GM19043 (cell line): ENCODE measurements at regions not wholly inside any gene's neighbourhood (a gene's known extent, or its start where the extent isn't known, plus 50 kb on each side); places are given as distances from the start of the nearest gene placed in this dataset.
"Not testable (repeated sequence)": the region's sequence is repeated elsewhere in the genome, so short reads cannot be mapped to it uniquely, and the experiment has no call there.

Experiments used
- ATAC-seq: cut with Tn5 transposase; IDR thresholded peaks from one replicate; pipeline ENCODE4 v1.9.1; 2021; ENCODE audit warnings: low read depth; ENCODE audit not compliant: unreplicated experiment

DNA sequence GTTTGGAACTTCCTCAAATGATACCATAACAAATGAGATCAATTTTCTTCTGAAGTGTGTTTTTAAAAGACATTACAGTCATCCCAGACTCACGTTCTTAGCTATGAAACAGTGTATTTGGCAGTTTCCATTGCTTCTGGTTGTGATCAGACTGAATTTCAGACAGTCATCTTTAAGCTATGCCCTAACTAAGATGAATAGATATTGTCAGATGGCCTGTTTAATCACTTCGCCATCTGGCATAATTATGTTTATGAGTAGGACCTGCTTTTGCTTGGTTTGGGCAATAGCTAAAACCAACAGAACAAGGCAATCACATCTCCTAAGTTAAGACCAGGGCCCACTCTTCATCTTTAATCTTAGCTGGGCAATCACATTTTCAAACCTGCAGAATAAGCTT lies 313.1 kb downstream of the SV2B start:
- ATAC-seq = no peak

DNA sequence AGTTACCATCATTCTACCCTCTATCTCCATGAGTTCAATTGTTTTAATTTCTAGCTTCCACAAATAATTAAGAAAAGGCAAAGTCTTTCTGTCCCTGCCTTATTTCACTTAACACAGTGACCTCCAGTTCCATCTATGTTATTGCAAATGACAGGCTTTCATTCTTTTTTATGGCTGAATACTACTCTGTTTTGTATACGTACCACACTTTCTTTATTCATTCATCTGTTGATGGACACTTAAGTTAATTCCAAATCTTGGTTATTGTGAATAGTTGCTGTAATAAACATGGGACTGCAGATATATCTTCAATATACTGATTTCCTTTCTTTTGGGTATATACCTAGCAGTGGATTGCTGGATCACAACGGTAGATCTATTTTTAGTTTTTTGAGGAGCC lies 314.1 kb downstream of the SV2B start:
- ATAC-seq = no peak

GRCh38 chr15:91415258-91415657 lies 315.2 kb downstream of the SV2B start:
- not testable (repeated sequence) for ATAC-seq

GRCh38 chr15:91420689-91421088 lies 320.6 kb downstream of the SV2B start:
- no peak for ATAC-seq

DNA sequence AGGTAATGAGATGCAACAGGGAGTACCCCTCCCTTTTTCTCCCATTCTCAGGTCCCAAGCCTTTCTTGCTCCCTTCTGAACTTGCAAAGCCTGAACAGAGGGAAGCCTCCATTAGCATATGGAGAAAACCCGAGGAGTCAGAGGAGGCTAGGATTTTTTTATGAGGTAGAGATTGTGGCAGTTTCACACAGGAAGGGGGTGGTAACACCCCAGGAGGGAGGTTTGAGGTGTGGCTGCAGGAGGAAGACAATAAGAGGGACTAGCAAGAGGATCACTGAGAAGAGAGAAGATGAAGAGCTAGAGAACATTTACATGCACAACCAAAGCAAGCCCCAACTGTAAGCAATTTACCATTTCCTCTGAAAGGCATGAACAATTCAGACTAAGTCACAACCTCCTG lies 322.7 kb downstream of the SV2B start:
- ATAC-seq = no peak

- no peak for ATAC-seq
These were observed 323.9 kb downstream of the SV2B start for GRCh38 chr15:91424001-91424400.

- no peak for ATAC-seq
These were observed 326.4 kb downstream of the SV2B start for GRCh38 chr15:91426412-91426811.

GRCh38 chr15:91429973-91430372 lies 329.9 kb downstream of the SV2B start:
- ATAC-seq = no peak

- ATAC-seq = no peak
These were observed 331.1 kb downstream of the SV2B start for GRCh38 chr15:91431041-91431715.

DNA sequence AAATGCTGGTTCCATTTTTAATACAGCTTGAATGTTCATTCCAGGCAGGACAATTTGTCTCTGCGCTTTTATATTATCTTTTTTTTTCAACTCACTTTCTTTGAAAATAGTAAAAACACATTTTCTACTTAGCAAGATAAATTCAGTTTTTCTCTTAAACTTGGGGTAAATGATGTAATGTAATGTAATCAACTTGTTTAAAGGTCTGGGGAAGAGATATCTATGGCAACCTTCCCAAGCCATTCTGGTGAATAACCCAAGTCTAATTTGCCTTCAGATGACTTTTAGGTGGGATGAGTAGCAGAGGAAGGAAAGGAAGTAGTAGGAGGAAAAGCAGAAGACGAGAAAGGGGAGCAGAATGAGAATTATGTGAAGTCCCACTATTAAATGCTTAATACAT lies 335.1 kb downstream of the SV2B start:
- no peak for ATAC-seq

GRCh38 chr15:91444656-91445055 lies 344.6 kb downstream of the SV2B start:
- ATAC-seq = no peak

- no peak for ATAC-seq
These were observed 345.7 kb downstream of the SV2B start for GRCh38 chr15:91445695-91446228.

- no peak for ATAC-seq
These were observed 348.1 kb downstream of the SV2B start for GRCh38 chr15:91447991-91448644.

DNA sequence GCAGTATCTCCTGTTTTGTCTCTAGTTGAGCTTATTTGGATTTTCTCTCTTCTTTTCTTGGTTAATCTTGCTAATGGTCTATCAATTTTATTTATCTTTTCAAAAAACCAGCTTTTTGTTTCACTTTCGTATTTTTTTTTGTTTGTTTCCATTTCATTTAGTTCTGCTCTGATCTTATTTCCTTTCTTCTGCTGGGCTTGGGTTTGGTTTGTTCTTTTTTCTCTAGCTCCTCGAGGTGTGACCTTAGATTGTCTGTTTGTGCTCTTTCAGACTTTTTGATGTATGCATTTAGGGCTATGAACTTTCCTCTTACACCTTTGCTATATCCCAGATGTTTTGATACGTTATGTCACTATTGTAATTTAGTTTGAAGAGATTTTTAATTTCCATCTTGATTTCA lies 353.3 kb downstream of the SV2B start:
- not testable (repeated sequence) for ATAC-seq

- ATAC-seq = no peak
These were observed 356.2 kb downstream of the SV2B start for GRCh38 chr15:91456251-91456718.

- ATAC-seq = no peak
These were observed 356.9 kb downstream of the SV2B start for GRCh38 chr15:91456921-91457320.

DNA sequence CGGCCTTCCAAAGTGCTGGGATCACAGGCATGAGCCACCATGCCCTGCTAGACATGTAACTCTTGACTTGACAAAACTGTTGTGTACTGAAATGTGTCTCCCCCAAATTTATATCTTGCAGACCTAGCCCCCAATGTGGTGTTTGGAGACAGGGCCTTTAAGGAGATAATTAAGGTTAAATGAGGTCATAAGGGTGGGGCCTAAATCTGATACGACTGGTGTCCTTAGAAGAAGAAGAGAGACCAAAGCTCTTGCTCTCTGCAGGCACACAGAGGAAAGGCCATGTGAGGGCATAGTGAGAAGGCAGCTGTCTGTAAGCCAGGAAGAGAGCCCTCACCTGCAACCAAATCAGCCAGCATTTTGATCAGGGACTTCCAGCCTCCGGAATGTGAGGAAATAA lies 361.3 kb downstream of the SV2B start:
- no peak for ATAC-seq

DNA sequence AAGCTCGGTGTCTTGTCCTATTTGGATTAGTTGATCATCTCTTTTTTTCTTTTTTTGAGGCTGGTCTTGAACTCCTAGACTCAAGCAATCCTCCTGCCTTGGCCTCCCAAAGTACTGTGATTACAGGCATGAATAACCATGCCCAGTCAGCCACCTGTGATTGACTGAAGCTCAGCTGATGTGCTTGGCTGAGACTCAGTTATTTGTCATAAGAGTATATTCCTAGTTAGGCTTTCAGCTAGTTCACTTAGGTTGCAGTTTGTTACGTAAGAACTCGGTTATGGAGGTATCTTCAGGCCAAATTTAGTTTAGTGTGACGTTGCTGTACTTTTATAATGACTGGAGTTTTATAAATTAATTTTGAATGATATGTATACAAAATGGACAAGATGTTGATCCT lies 365.0 kb downstream of the SV2B start:
- ATAC-seq = no peak

- ATAC-seq = no peak
These were observed 365.6 kb downstream of the SV2B start for GRCh38 chr15:91465696-91466095.

GRCh38 chr15:91468871-91469580 lies 369.0 kb downstream of the SV2B start:
- no peak for ATAC-seq
